Activated T-helper 9 cell treated with anti-CD3 and anti-CD28 coated beads, Interleukin-2, amount 50 U/mL, for 16 hours (primary cell): ENCODE measurements at regions not wholly inside any gene's neighbourhood (a gene's known extent, or its start where the extent isn't known, plus 50 kb on each side); places are given as distances from the start of the nearest gene placed in this dataset.

Source experiments
- DNase-seq: peaks from one replicate; pipeline ENCODE4 v3.0.0-alpha.2; 2020; ENCODE audit warnings: low read depth

DNA sequence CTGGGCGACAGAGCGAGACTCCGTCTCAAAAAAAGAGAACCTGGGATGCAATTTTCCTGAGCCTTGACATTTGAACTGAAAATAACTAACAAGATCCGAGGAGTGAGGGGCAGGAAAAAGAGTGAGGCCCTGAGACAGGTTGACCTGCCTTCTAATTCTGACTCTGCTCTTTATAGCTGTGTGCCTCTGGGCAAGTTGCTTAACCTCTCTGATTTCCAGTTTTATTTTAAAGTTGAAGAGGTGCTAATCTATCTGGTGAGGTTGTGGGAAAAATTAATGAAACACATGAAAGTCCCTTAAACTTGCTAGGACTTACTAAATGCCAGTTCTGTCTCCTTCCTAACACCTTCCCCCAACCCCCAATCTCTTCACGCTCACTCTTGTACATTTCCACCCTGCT, 108.4 kb upstream of the MGAT5 start:
- DNase-seq: no peak

DNA sequence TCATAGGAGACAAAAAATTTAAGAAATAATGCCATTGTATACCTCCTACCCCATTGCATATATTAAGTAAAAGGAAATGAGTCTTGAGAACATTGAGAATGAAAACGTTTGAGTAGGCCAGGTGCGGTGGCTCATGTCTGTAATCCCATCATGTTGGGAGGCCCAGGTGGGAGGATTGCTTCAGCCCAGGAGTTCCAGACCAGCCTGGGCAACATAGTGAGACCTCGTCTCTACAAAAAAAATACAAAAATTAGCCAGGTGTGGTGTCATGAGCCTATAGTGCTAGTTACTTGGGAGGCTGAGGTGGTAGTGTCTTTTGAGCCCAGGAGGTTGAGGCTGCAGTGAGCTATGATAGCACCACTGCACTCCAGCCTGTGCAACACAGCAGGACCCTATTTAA, 107.7 kb upstream of the MGAT5 start:
- DNase-seq: no peak

DNA sequence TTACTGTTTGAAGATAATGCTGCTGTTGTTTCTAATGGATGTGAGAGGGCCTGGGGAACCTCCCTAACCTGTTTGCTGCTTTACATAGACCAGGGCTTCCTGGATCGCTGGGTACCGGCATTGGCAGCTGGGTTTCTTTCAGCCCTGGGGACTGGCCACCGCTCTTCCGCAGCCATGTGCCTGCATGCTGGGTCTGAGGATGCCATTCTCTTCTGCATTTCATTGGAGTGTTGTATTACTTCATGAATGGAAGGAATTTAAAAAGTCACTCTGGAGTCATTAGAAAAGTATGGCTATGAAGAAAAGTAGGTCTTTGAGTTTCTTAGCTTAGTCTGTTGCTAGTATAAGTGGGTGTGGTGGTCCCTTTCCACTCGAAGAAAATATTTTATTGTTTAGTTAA, 107.3 kb upstream of the MGAT5 start:
- no peak for DNase-seq

DNA sequence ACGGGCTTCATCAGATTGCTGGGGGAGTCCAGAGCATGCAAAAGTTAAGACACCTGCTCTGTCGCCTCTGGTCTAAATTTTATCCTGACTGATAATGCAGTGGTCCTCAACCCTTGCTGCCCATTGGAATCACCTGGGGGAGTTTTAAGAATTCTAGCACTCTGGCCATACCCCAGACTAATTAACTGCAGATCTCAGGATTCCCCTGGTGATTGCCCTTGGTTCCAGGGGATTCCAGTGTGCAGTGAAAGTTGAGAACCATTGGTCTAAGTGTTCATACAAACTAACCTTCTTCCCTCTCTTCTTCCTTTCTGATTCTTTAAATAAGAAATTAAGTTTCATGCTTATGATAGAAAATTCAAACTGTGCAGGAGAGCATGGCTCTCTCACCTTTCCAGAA, 105.7 kb upstream of the MGAT5 start:
- DNase-seq: no peak

DNA sequence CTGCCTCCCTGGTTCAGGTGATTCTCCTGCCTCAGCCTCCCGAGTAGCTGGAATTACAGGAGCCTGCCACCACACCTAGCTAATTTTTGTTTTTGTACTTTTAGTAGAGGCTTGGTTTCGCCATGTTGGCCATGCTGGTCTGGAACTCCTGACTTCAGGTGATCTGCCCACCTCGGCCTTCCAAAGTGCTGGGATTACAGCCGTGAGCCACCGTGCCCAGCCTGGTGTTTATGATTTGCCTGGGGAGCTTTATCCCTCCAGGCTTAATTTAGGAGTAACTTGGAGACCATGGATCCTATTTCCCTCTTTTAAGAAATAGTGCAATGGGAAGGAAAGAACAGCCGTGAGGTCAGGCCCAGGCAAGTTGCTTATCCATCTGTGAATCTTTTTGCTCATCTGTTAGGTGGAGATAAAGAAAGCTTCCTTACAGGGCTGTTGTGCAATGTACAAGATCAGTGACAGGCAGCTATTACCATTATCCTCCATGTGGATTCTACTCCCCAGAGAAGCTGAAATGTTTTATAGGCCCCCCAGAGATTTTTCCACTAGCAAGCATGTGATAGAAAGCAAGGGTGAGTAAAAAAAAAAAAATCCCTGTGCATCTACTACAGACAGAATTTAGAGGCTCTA, 104.9 kb upstream of the MGAT5 start:
- no peak for DNase-seq

DNA sequence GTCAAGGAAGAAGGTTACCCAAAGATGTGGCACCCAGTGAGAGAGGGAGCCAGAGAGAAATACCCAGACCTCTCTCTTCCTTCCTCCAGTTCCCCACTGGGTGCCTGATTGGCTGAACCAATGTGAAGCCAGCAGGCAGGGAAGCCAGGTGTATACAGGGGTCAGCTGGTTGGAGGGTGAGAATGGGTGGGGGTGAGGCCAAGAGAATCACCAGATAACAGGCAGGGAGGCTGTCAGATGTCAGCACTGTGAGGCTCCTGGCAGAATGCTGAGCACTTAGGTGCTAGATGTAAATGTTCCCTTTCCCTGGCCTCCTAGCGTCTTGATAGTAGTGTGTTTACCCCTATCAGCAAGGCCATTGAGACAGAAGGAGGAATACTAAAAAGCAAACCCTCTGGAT, 104.0 kb upstream of the MGAT5 start:
- DNase-seq: no peak

DNA sequence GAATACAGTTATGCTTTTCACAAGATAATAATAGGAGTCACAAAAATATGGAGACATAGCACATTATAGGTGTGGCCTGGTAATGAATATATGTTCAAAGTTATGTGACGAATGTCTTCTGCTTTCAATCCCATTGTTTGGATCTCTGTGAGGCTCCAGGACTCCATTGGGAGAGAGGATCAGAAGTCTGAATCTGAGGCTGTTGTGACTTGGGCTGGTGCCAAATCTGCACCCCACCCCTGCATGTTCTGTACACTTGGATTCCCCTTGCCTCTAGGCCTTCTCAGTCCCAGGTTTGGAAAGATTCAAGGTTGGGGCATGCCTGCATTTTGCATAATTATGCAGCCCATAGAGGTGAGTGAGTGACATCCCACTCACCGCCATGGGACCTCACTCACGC, 103.1 kb upstream of the MGAT5 start:
- no peak for DNase-seq

DNA sequence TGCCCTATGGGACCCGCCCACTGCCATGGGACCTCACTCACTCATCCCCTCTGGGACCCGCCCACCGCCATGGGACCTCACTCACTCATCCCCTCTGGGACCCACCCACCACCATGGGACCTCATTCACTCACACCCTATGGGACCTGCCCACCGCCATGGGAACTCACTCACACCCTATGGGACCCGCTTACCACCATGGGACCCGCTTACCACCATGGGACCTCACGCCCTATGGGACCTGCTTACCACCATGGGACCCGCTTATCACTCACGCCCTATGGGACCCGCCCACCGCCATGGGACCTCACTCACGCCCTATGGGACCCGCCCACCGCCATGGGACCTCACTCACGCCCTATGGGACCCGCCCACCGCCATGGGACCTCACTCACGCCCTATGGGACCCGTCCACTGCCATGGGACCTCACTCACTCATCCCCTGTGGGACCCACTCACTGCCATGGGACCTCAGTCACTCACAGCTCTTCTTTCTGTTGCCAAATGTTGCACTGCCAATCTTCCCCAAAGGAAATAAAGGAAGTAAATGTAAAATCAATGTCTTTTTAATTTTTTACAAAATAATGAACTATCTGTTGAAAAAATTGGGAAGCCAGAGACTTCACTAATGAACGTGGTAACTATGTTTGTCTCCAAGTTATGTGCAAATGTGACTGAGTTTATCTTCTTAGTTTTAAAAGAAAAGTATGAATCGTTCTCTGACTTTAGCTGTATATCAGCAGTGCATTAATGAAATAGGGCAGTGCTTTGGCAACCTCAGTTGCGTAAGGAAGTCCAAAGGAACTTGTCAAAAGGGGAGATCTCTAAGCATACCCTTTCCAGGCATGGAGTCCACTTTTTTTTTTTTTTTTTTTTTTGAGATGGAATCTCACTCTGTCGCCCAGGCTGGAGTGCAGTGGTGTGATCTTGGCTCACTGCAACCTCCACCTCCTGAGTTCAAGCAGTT, 101.5 kb upstream of the MGAT5 start:
- no peak for DNase-seq

DNA sequence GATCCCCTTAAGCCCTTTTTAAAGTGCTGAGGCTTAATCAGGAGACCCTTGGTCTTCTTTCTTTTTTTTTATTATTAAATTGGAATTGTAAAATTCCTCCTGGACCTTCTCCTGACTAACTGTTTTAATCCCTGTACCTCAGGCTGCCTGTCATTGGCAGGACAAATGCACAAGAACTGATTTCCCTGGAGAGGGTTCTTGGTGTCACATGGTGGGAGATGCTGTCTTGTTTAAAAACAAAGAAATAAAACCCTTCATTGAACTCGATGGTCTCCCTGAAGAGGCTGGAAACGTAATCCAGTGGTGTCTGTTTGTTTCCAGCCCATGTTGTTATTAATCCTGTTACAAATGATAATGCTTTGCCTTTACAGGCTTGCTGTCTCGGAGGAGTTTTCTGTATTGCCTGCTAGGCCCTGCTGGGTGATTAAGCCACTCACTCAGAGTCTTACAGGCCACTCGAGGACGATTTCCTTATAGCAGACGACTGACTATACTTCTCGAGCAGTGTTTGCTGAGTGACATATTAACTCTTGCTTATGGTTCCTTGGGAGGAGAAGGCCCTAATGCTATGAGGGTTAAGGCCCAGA, 100.5 kb upstream of the MGAT5 start:
- DNase-seq: no peak

DNA sequence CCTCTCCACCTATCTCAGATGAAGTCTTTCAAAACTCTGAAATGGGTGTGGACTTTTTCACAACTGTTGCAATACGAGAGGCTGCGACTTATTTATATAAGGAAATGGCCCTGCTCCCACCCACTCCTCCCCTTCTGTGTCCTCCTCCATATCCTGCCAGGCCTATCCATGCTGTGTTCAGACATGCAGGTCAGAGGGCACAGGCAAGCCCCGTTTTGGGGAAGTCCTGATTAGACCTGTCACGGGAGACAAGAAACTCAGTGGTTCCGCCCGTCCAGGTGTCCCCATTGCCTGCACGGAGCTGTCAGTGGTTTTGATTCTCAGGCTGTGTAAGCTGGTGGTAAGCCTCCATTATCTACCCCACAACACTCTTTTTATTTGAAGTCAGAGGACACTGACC, 99.6 kb upstream of the MGAT5 start:
- DNase-seq: no peak

DNA sequence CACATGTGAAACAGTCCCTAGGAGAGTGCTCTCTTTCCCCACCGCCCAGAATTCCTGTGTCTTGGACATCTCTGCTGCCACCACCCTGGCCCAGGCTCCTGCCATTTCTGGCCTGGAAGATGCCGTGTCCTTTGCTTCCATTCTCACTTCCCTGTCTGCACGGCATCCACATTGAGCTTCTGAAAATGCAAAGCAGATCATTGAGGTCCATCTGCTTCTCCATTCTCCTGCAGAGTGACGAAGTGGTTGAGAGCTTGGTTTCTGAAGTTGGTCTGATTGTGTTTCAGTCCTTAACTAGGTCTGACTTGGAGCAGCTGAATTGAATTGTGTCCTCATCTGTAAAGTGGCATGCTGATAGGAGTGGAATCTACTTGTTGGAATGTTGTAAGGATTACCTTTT, 98.7 kb upstream of the MGAT5 start:
- DNase-seq: no peak

DNA sequence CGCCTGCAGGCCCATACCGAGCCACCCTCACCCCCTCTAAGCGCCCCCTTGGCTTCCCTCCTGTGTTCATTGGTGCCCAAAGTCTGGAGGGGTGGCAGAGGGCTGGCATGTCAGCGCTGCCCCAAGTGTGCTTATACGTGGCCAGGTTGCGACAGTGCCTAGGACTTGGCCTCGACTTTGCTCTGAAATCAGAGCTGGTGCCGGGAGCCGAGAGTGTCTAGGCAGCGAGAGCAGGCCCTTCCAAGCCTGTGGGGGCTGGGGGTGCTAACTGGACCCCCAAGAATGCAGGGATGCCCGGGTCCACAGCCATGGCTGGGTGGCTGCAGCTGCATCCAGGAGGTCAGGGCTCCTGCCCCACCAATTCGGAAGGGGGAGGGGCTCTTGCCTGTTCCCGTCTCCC, 95.6 kb upstream of the MGAT5 start:
- no peak for DNase-seq

DNA sequence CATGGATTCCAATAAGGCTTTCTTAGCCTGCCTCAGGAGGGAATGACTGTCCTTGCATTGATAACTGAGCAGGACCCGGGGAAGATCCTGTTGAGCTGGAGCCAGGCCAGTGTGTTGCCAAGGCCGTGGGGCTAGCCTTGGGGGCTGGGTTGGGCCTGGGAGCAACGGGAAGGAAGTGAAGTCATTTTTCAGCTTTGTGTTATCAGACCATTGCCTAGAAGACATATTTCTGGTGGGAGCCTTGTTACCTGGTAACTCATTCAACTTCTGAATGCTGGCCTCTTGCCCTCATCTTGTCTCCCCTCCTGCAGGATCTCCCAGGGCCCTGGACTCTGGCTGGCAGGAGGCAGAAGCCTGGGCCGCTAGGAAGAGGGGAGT, 92.7 kb upstream of the MGAT5 start:
- no peak for DNase-seq

DNA sequence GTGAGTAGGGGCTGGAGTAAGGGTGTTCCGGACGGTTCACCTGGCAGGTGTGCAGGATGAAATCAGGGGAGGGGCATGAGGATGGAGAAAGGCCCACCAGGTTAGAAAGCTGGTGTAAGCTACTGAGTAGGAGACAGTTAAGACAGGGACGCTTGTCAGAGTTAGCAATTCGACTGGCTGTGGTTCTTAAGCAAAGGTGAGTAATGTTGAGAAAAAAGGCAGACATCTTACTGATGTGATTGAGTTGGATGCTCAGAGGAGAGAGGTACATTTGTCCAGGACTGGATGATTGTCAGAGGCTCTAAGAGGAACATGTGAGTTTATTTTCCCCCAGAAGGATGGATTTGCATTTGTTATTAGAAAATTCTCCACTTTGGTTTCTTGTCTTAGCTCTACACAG, 90.5 kb upstream of the MGAT5 start:
- DNase-seq: no peak

DNA sequence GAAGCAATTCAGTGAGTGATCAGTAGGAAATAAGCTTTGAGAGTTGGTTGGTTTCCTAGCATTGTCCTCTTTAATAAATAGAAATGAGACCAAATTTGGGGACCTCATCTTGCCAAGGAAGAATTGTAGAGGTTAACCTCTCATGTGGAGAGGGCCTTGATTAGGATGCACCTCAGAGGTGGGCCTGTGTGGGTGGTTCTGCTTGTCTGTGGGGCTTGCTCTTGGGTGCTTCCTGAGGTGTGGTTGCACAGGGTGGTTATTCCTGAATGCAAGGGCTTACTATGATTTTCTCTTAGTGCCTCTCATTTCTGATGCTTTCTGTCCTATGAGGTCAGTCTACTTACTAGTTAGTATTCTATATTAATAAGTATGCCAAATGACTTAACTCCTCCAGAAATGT, 89.6 kb upstream of the MGAT5 start:
- no peak for DNase-seq

DNA sequence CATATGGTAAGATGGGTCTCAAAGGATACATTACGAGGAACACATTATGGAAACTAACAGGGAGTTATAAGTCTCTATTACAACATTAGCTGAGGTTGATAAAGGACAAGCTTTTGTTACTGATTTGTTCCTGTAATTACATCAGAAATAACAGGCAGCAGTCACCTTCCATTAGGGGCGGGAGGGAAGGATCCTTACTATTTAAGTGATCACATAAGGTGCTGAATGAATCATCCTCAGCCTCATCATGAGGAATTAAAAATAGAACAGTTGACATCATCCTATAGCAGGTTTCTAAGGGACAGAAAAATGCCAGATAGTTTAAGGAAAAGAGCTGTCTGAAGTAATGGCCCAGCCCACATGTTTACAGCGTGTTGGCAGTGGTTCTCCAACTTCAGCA, 86.9 kb upstream of the MGAT5 start:
- DNase-seq: no peak

DNA sequence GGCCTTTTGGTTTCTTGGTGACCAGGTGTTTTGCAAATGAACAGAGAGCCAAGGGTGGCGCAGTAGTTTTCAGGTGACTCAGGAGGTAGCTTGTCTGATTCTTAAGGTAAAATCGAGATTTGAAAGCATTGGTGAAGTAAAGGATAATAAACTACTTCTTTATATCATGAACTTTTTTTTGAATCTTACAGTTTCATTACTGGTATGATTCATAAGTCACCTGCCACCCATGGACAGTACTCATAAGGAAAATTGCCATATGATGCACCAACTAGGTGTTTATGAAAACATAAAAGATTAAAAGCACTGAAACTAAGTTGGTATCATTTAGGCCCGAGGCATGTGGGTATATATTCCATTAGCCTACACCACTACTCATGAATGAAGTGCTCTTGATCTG, 84.1 kb upstream of the MGAT5 start:
- DNase-seq: peak; percentile 9

DNA sequence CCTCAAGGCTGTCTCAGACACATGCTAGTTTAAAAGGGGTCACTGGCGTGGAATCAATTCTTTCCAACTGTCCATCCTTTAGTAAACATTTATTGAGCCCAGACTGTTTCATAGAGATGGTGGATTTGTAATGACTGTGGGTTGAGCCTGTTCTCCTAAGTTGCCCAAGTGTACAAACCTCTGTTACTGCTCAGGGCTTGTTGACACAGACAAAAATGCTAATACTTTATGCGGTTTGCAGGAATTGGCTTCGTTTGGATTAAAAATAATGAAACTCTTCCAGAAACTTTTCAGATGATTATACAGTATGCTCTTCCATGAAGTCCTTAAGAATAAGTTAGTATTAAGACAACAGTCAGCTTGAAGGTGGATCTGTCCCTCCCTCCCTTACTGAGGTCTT, 83.6 kb upstream of the MGAT5 start:
- no peak for DNase-seq

DNA sequence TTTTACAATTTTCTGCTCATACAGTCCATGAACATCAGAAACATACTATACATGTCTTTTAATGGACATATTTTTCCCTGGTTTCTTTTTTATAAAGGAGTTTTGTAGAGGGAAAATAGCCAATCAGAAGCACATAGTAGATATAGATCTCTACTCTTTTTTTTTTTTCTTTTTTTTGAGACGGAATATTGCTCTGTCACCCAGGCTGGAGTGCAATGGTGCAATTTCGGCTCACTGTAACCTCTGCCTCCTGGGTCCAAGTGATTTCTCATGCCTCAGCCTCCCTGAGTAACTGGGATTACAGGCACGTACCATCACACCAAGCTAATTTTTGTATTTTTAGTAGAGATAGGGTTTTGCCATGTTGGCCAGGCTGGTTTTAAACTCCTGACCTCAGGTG, 83.2 kb upstream of the MGAT5 start:
- no peak for DNase-seq

DNA sequence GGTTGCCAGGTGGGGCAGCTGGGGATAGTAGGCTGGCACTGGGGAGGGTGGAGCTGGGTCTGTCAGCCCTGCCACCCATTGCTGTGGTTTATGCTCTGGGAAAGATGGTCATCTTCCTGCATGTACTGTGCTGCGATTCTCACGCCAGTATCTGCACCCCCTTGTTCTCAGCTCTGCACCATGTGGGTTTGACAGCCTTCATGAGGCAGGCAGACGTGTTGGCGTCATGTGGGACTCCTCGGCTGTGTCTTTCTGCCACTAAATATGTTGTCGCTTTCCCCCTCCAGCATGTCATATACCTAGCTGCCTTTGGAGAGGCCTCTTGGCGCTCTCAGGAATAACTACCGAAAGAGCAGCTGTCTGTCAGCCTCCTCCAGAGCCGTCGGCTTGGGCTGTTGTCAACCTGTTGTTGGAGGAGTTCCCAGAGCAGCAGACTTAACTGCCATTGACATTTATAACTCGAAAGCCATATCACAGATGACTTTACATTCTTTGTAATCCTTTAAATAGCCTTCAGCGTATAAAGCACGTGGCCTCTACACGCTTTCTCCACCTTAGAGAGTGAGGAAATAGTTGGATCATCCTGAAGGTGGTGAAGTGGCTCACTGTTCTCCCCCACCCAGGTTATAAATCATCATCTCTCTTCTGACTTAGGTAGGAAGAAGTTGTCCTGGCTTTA, 80.4 kb upstream of the MGAT5 start:
- no peak for DNase-seq

DNA sequence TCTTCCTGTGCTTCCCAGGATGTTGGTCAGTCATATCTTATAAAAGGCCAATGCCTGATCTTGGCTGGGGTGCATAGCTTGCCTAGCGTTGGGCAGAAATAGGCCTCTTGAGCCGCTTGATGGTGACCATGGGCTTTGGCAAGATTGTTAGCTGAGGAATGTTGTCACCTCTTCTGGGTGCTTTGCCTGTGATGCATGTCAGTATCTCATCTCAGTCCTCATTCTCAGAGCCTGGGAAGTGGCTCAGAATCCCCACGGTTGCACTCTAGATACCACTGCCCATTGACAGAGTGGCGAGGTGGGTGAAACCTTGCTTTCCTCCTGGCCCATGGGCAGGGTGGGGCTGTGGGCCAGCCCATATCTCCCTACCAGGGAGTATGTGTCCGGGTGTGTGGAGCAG, 79.2 kb upstream of the MGAT5 start:
- no peak for DNase-seq

DNA sequence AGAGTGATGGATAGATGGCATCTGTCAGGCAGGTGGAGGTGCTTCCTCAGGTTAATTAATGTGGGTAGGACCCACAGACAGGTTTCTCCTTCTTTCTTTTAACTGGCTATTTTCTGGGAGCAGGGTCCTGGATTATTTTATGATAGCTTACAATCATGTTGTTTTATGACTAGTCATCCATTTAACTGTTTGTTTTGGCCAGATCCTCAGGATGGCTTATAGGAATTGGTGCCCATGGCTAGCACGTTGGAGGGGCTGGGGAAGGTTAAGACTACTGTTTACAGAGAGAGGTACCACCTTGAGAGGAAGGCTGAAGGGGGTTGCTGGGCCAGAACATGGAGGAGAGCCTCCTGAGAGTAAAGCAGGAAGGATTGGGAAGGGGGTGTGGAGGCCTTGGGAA, 78.0 kb upstream of the MGAT5 start:
- no peak for DNase-seq

DNA sequence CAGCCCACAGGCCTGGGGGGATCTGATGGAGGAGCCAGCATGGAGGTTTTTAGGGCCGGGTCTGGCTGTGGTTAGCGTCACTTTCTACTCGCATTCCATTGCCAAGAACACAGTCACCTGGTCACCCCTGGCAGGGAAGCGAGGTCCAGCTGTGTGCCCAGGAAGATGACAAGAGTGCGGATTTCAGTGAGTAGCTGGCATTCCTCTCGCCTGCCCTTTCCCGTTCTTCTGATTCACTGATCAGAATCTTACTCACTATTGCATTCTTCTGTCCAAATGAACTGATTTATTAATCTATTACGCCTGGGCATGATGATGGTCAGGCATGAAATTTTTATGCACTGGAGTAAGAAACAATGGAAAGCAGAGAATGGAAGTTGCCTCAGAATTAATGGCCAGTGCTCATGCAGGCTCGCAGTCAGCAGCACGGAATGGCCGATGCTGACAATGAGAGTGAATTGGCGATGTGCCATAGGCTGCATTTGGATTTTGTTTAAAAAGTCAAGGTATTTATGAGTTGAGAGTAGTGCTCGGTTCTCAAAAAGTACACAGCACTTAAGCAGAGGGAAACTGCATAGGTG, 76.4 kb upstream of the MGAT5 start:
- no peak for DNase-seq
